Smooth muscle cell (in vitro differentiated cells): ENCODE measurements at regions not wholly inside any gene's neighbourhood (a gene's known extent, or its start where the extent isn't known, plus 50 kb on each side); places are given as distances from the start of the nearest gene placed in this dataset.
A peak's percentile ranks its signal among the peaks of the same experiment; 100 is the strongest.

Experiments used
- DNase-seq: peaks from one replicate; lab custom pipeline; 2025; ENCODE audit not compliant: unreplicated experiment; lab: John Stamatoyannopoulos, UW
- H2AFZ ChIP-seq: fragments of 200-600 bp; sonication (generic); 2 replicates; pipeline ENCODE4 v1.6.0; 2016; ENCODE audit warnings: antibody characterized with exemption, low read depth, mild to moderate bottlenecking
- H3F3A ChIP-seq: fragments of 200-600 bp; sonication (generic); 2 replicates; pipeline ENCODE4 v1.6.0; 2017; ENCODE audit warnings: antibody characterized with exemption, low read depth
- H3K27ac ChIP-seq: fragments of 200-600 bp; sonication (generic); 2 replicates; pipeline ENCODE4 v1.5.1; 2016; ENCODE audit warnings: low read depth, mild to moderate bottlenecking
- H3K27me3 ChIP-seq: fragments of 200-600 bp; sonication (generic); 2 replicates; pipeline ENCODE4 v1.6.1; 2016; ENCODE audit warnings: low read depth, mild to moderate bottlenecking
- H3K36me3 ChIP-seq: fragments of 200-600 bp; sonication (generic); 2 replicates; pipeline ENCODE4 v1.5.1; 2016; ENCODE audit warnings: low read depth
- H3K4me1 ChIP-seq: fragments of 200-600 bp; sonication (generic); 2 replicates; pipeline ENCODE4 v1.5.1; 2016; ENCODE audit warnings: low read depth
- H3K4me2 ChIP-seq: fragments of 200-600 bp; sonication (generic); 2 replicates; pipeline ENCODE4 v1.6.0; 2016; ENCODE audit warnings: mild to moderate bottlenecking
- H3K4me3 ChIP-seq: fragments of 200-600 bp; sonication (generic); 2 replicates; pipeline ENCODE4 v1.5.1; 2016; ENCODE audit warnings: mild to moderate bottlenecking
- H3K79me2 ChIP-seq: fragments of 200-600 bp; sonication (generic); 2 replicates; pipeline ENCODE4 v1.6.0; 2016; ENCODE audit warnings: low read depth, mild to moderate bottlenecking
- H3K9ac ChIP-seq: fragments of 200-600 bp; sonication (generic); 2 replicates; pipeline ENCODE4 v1.6.0; 2016; ENCODE audit warnings: low read depth
- H3K9me3 ChIP-seq: fragments of 200-600 bp; sonication (generic); replicated peaks from 2 replicates; pipeline ENCODE4 v1.5.1; 2016; ENCODE audit warnings: low read depth
- H4K20me1 ChIP-seq: fragments of 200-600 bp; sonication (generic); 2 replicates; pipeline ENCODE4 v1.6.0; 2016; ENCODE audit warnings: low read depth
- CTCF ChIP-seq: fragments of 200-600 bp; sonication (generic); IDR thresholded peaks from 2 replicates; pipeline ENCODE4 v1.5.1; 2017; ENCODE audit warnings: borderline replicate concordance, mild to moderate bottlenecking, antibody characterized with exemption; ENCODE audit not compliant: insufficient read depth, poor library complexity, severe bottlenecking
- WGBS: methylation state at CpG from one replicate; pipeline ENCODE4 v1.1.7; 2016; ENCODE audit warnings: low lambda C conversion rate; 5-methylcytosine and 5-hydroxymethylcytosine counted together

GRCh38 chr2:145753966-145754365, 1234.0 kb upstream of the ZEB2 start:
- Histone ChIP-seq H3K4me1 (peaks cover 29% of the 10 kb centered on the region), H3F3A (peaks cover 32% of the 10 kb centered on the region), H3K4me2 (no peak overlapping the region), H3K9me3 (no peaks in the 10 kb centered on the region), H3K79me2 (no peaks in the 10 kb centered on the region), H3K27me3 (no peaks in the 10 kb centered on the region), H3K9ac (no peak overlapping the region), H2AFZ (peak overlapping the region; percentile 85), H3K36me3 (no peaks in the 10 kb centered on the region), H4K20me1 (no peaks in the 10 kb centered on the region), H3K4me3 (no peak overlapping the region), H3K27ac (no peak overlapping the region)
- 58% methylated on average over 3 of the region's 3 CpGs for WGBS
- TF ChIP-seq CTCF, result no peak
- DNase-seq, result no peak

GRCh38 chr2:145753041-145753608, 1233.2 kb upstream of the ZEB2 start:
- H3K9ac ChIP-seq, result no peak overlapping the region
- H3K4me2 ChIP-seq, result peak overlapping the region; percentile 56

GRCh38 chr2:145752091-145752806, 1232.3 kb upstream of the ZEB2 start:
- Histone ChIP-seq H3K79me2 (no peaks in the 10 kb centered on the region), H4K20me1 (no peaks in the 10 kb centered on the region), H3K27me3 (no peaks in the 10 kb centered on the region), H3F3A (peaks cover 32% of the 10 kb centered on the region), H3K4me3 (no peak overlapping the region), H3K9me3 (no peaks in the 10 kb centered on the region), H3K4me1 (peaks cover 29% of the 10 kb centered on the region), H3K36me3 (no peaks in the 10 kb centered on the region), H3K27ac (peak overlapping the region; percentile 88), H3K4me2 (peak overlapping the region; percentile 59), H2AFZ (peak overlapping the region; percentile 85), H3K9ac (no peak overlapping the region)
- peak; percentile 72 for TF ChIP-seq CTCF
- 29% methylated on average over 5 of the region's 5 CpGs for WGBS
- no peak for DNase-seq

More at GRCh38 chr2:145753041-145753608, 1233.2 kb upstream of the ZEB2 start:
- Histone ChIP-seq H3K4me3 (no peak overlapping the region), H2AFZ (peak overlapping the region; percentile 85), H3F3A (peaks cover 32% of the 10 kb centered on the region), H3K9me3 (no peaks in the 10 kb centered on the region), H3K27me3 (no peaks in the 10 kb centered on the region), H3K36me3 (no peaks in the 10 kb centered on the region), H3K79me2 (no peaks in the 10 kb centered on the region), H3K27ac (peak overlapping the region; percentile 88), H3K4me1 (peaks cover 29% of the 10 kb centered on the region), H4K20me1 (no peaks in the 10 kb centered on the region)
- WGBS, result 44% methylated on average over 6 of the region's 6 CpGs
- TF ChIP-seq CTCF, result no peak
- DNase-seq, result no peak
